Activated naive CD8-positive, alpha-beta T cell treated with anti-CD3 and anti-CD28 coated beads, Interleukin-2, amount 50 U/mL, for 16 hours (primary cell): ENCODE measurements at regions not wholly inside any gene's neighbourhood (a gene's known extent, or its start where the extent isn't known, plus 50 kb on each side); places are given as distances from the start of the nearest gene placed in this dataset.

Experiments
- DNase-seq: peaks from one replicate; pipeline ENCODE4 v3.0.0-alpha.2; 2020; ENCODE audit warnings: low read depth, low spot score

DNA sequence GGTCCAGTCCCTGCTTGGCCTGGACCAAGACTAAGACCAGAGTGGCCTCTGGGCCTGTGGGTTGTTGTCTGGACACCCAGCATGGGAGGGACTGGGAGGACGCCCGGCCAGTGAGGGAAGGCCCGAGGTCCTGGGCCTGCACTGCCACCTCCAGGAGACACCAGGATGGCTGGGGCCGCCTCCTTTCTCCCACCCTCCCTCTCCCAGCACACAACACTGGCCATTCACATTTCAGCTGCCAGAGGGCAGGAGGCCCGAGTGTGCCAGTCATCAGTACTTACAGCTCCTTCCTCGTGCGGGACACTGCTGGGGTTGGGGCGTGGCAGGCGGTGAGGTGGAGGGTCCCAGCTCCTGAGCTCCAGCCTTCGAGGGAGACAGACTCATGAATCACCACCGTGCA, 133.5 kb downstream of the ASB1 start:
- DNase-seq: no peak

DNA sequence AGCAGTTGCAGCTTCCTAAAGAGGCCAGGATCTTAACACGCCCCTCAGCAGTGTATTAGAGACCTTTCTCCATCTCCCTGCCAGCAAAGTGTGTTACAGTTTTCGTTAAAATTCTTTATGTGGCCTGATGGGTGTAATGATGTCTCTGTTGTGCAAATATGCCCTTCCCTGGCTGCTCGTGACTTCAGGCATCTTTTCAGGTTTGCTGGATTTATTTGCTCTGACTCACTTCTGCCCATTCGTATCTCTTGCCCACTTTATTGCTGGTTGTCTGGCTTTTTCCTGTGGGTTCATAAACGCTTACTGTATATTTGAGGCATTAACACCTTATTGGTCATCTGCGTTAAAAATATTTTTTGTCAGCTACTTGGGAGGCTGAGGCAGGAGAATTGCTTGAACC, 134.5 kb downstream of the ASB1 start:
- DNase-seq: no peak

DNA sequence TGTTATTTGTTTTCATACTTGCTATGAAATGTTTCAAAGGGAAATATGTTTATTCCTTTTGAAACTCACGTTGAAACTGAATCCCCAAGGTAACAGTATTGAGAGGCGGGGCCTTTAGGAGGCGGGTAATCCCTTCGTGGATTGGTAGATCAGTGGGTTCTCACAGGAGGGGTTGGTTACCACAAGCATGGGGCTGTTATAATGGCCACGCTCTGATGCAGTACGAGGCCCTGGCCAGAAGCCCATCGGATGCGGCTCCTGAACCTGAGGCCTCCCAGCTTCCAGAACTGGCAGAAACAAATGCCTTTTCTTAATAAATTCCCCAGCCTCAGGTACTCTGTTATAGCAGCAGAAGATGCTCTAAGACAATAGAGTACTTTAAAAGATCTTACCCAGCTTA, 135.7 kb downstream of the ASB1 start:
- DNase-seq: no peak

DNA sequence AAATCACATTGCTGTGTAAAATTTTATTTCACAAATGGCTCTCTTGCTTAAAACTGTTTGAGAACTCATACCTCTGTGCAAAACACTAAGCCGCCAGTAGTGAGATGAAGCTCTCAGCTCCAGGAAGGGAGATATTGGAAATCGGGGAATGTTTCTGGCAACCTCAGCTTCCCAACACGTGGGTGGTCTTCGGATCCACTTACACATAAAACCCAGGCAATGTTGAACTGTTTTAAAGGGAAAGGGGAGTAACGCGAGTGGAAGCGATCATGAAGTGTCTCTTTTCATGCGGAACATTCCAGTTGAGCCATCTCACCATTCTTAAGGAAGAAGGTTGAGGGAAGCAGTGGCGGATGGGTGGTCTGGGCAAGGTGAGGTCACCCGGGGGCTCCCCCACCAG, 136.8 kb downstream of the ASB1 start:
- no peak for DNase-seq

DNA sequence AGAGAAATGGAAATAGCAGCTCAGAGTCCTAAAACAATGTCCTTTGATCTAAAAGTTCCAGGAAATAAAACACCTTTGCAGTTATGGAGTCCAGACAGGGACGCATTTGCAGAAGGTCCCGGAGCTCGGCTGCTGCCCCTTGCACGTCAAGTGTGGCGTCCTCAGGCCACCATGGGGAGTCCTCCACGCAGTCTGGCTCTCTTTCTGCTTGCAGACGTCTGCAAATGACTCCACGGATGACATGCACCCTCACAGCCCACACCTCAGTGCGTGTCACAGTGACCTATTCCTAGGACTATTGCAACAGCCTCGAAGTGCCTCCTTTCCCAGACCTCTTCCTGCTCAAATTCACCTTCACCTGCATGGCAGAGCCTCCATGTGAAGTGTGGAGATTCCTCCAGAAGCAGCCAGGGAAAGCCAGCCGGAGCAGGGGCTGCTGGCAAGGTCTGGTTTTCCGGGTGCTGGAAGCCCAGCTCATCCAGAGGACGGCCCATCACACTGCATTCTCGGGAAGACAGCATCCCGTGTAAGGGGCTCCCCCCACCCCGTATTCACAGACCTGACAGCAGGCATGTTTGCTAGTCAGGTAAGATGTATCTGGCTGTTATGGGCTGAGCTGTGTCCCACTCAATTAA, 137.7 kb downstream of the ASB1 start:
- DNase-seq: no peak

DNA sequence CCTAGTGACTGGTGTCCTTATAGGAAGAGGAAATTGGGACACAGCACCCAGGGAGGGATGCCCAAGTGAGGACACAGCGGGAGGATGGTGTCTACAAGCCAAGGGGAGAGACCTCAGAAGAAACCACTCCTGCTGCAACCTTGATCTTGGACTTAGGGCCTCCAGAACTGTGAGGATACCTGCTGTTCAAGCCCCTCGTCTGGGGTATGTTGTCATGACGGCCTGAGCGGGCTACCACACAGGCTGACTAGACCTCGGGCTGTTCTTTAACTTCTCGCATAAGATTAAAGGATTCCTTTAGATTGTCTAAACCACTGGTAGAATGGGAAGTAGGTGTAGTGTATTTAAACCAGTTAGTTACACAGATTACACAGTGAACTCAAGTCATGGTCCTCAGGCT, 138.3 kb downstream of the ASB1 start:
- DNase-seq: no peak

DNA sequence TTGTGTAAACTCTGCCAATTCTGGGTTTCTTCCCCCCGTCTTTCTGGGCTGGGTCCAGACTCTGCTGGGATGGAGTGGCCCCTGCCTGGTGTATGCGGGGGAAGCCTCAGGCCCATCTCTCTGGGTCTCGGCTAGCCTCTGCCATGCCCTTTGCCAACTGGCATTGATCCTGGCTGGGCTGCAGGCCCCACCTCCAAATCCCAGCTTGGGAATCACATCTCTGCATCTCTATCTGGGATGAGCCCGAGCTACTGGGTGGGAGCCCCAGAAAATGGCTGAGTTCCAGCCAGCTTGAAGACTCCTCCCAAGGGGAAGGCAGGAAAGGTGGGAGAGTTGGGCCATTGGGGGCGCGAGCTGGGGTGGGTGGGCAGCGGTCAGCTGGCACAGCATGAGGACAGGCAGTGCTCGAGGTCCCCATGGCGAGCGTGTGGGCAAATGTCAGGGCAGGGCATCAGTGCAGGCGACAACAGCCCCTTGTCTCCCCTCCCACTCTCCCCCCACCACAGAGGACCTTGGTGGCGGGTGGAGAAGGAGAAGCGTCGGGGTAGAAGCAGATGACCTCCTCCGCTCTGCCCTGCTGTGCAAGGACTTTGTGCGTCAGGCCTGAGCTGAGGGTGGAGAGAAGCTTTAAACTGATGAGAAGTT, 139.4 kb downstream of the ASB1 start:
- no peak for DNase-seq

DNA sequence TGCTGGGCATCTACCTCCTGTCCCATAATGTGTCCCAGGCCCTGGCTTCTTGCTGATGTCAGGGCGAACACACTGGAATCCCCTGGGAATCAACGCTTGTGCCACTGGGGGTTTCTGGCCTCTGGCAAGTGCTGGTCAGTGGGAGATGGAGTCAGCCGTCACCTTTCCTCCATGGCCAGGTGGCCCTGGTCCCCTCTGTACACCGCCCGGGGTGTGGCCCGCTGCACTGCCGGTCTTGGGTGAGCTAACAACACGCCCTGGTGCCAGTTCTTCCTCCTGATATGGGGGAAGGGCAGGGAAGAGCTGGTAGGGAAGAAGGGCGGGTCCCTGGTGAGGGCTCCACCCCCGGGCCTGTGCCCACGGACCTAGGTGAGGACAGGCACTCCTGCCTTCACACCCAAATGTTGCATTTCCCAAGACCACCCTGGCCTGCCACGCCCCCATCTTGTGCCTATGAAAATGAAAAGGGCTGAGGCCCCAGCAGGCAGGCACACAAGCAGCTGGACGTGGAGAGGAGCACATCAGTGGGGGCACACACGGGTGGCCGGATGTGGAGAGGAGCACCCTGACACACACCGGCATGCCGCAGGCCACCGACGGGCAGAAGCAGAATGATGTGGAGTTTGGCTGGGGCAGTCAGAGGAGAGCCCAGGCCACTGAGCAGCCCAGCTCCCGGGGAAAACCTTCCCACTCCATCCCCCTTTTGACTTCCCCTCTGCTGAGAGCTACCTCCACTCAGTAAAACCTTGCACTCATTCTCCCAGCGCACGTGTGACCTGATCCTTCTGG, 140.5 kb downstream of the ASB1 start:
- no peak for DNase-seq

DNA sequence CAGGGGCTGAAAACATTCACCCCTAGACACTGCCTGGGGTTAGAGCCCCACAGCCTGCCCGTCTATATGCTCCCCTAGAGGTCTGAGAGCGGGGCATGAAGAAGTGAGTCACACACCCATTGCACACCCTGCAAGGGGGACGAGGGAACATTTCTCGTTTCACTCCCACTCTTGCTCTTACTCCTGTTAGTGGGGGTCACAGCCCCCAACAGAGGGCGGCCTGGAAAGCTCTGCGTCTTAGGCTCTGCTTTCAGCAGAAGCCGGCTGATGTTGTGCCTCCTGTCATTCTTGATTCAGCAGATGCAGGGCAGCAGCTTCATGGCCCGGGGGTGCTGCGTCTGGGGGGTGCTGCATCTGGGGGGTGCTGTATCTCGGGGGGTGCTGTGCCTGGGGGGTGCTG, 141.3 kb downstream of the ASB1 start:
- DNase-seq: no peak

DNA sequence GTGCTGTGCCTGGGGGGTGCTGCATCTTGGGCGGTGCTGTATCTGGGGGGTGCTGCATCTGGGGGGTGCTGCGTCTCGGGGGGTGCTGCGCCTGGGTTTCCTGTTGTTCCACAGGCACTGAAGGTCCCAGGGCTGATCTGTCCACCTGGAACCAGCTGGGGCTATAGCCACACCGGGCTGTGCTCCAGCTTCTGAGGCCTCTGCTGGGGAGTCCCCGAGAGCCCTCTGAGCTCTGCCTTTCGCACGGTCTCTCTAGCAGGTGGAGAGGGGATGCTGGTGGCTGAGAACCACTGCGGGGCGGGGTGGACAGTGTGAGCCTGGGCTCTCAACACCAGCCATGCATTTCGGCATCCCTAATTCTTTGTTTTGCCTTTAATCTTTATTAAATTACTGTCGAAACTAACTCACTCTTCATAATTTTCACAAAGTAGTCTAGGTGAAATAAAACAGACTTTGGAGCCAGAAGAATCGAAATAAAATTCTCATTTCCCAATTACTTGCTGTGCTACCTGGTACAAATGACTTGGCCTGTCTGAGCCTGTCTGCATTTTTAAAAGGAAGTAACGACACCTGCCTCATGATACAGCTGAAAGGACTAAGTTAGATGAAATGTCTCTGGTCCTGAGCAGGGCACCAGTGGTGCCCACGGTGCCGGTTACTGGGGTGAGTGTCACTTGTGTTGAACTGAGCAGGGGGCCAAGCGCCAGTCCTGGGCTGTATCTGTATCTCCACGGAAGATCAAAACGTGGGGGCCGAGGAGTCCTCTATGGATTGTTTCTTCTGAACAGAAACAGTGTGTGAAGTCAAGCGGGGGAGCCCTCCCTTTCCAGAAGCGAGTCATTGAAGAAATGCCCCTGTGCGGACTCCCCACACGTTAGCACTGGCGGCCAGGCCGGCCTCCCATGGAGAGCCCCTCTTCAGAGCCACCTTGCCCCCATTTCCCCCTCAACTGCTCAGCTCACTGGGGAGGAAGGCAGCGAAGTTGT, 142.0 kb downstream of the ASB1 start:
- DNase-seq: no peak

DNA sequence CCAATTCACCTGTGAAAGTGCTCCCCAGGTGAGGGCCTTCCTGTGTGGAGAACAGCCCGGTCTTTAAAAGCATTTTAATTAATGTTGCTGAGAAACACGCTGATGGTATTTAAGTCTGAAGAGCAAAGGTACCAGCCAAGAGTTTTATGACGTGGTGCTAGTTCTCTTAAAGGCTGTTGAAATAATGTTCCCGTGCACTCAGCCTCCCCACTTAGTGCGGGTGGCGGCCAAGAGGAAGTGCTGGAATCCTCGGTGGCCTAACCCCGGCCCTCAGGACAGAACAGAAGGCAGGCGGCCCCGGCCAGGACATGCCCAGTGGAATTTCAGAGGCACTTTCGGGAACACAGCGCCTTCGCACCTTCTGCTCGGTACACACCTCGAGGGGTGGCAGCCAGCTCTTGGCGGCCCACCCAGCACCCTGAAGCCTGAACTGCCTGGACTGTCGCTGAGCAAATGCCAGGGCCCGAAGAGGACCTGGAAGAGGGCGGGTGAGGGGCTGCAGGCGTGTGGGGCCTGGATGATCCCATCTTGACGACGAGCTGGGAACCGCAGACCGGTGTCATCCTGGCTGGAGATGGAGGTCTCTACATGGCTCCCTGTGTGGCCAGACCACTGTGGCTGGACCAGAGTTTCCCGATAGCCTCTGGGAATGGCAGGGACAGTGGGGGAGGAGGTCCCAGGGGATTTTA, 142.9 kb downstream of the ASB1 start:
- no peak for DNase-seq

DNA sequence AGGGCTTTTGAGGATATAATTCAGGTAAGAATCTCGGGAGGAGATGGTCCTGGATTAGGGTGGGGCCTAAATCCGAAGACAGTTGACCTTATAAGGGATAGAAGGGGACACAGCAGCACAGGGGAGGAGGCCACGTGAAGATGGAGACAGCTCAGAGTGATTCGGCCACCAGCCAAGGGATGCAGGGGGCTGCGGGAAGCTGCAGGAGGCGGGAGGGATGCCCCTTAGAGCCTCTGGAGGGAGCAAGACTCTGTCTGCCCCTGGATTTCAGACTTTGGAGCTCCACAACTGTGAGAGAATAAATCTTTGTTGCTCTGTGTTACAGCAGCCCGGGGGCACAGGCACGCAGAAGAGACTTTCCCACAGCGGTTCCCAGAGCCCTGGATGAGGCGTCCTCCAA, 143.7 kb downstream of the ASB1 start:
- DNase-seq: no peak

DNA sequence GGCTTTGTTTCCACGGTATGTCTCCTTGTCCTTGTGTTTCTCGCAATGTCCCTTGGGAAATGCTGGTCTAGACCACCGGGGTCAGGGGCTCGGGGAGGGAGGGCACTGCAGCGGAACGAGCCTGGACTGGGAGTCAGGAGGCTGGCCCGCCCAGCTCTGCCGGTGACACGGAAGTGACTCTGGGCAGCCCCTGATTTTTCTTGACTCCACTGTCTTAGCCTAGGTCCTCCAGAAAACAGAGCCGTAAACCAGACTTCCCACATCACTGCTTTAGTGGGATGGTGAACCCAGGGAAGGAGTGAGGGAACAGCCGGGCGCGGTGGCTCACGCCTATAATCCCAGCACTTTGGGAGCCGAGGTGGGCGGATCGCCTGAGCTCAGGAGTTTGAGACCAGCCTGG, 144.2 kb downstream of the ASB1 start:
- no peak for DNase-seq

DNA sequence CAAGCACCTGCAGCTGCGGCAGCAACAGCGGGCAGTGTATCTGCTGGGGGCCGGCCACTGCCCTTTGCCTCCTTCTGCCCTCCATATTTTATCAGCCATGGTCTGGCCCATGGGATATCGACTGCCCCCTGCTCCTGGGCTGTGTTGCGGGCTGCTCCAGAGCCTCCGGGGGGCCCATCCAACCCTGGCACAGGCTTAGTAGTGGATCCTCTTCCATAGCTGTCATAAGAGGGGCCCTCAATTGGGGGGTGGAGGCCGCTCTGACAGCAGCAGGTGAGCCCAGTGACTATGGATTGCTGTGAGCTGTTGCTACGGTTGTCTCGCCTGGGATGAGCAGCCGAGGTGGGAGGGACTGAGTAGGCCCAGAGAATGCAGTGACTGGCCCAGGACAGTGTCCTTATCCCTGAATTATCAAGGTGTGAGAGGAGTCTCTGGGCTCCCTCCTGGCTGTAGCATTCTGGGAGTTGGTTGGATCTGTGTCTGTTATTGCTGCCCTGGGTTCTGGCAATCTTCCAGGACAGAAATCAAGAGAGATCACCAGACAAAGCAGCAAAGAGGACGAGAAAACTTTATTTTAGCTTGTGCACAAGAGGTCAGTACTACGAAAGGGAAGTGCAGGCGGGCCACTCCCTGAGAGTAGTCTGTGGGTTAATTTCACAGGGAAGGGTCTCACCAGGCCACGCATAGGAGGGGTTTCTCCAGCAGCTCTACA, 145.1 kb downstream of the ASB1 start:
- DNase-seq: no peak

DNA sequence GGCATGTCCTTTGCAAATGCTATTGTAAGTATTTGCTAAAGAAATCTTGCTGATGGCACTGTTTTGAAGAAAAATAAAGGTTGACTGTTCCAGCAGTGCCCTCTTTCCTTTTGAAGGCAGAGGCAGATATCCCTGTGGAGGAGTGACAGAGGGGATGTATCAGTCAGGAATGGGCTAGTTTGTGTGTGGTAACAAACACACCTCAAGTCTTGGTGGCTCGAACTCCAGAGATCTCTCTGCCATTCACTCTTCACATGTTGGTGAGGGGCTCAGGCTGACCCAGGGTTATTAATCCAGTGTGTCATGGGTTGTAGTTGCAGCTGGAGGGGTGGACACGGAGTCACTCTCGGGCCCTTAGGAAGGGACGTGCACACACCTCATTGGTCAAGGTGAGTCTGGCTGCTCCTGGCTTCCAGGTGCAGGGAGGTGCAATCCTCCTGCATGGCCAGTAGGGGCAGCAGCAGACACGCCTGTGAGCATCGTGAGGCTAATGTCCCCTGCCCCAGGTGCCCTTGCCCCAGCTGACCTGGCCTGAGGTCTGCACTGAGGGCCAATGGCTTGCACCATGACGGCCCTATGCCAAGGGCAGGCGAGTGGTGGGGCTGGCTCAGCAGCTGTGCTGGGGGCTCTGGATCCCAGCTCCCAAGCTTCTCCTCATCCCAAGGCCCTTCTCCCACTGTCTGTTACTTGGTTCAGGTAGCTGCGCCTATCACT, 146.5 kb downstream of the ASB1 start:
- no peak for DNase-seq

DNA sequence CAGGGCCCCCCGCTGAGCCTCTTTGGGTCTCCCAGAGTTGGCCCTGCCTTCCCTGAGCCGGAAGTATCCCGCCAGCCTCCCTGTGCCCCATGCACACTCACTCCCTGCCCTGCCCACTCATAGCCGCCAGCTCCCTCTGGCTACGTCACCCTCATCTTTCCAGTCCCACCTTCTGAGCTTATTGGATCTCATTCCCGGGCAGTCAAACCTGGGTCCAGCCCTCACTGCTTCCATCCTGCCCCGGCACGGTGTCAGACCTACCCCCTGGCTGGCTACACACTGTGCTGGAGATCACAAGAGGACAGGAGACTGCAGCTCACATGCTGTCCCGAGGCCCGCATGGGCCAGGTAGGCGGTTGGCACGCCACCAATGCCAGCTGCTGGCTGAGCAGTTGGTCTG, 147.2 kb downstream of the ASB1 start:
- no peak for DNase-seq

DNA sequence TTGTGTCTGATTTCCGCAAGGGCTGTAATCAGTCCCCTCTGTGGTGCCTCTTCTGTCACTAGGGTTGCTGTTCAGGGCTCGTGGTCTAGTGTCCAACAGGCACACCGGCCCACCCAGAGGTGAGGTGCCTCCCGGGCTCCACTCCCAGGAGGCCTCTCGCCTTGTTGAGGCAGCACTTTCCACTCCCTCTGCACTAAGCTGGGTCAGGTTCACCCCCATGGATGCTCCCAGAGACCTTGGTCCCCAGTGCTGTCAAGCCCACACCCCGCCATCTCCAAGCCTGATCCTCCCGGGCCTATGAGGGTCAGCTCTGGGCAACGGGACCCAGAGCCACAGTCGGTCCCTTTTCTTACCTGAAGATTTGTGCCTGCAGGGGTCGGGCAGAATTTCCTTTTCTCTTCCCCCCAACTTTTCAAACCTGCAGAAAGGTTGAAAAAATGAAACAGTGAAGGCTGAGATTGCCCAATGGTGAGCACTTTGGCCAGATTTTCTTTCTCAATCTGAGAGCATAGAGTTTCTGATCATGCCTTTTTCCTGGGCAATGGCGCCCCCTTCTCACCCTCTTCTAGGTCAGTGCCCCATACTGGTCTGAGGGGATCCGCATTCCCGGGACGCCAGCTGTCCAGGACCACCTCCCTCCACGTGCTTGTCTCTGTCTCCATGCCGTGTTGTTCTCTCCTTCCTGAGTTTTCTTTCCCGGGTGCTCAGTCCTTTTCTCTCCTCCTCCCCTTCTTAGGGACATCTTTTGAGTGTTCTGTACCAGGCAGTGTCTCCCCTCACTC, 148.0 kb downstream of the ASB1 start:
- no peak for DNase-seq

DNA sequence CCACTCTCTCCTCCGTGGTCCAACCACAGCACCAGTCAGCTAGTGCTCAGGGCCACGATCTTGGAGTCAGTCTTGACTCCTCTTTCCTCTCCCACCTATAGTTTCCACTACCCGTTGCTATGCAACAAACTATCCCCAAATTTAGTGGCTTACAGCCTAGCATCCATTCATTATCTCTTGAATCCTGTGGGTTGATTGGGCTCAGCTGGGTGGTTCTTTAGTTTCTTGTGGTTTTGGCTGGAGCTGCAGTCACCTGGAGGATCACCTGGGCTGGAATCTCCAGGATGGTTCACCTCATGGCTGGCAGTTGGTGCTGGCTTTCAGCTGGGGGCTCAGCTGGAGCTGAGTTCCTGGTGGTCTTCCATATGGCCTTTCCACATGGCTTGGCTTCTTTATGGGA, 149.9 kb downstream of the ASB1 start:
- no peak for DNase-seq

DNA sequence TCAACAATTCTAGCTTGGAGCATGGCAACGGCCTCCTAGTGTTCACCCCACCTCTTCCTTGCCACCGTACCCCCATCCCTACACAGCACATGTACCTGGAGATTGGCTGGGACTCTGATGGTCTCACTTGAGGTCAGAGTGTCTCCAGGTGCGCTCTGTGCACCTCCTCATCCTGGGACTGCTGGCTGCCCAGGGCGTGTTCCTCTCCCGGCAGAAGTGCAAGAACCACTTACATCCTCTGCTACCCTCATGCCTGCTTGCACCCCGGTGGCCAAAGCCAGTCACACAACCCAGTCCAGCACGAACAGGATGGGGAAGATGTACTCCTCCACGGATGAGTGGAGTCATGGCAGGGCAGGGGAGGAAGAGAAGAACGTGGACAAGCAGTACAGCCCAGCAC, 151.5 kb downstream of the ASB1 start:
- DNase-seq: no peak
